GM21619 (cell line): ENCODE measurements at regions not wholly inside any gene's neighbourhood (a gene's known extent, or its start where the extent isn't known, plus 50 kb on each side); places are given as distances from the start of the nearest gene placed in this dataset.

Experiments used
- ATAC-seq: cut with Tn5 transposase; IDR thresholded peaks from one replicate; pipeline ENCODE4 v1.9.1; 2021; ENCODE audit not compliant: unreplicated experiment

DNA sequence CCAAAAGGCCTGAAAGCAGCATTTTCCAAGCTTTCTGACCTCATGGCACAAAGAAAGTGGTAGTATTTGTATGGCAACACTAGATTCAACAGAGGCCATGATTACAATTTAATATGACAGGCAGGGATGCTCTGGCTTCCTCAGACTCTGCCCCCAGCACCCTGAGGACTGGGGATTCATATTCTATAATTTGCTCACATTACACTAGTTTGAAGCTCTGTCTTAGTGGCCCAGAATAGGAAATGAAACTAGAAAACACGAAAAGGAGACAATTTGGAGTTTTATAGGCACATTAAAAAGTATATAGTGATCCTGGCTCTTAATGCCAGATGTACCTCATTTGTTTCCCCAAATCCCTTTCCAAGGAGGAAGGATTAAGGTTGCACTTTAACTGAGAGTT lies 173.0 kb upstream of the STK17B start:
- ATAC-seq, result no peak

- no peak for ATAC-seq
Measured at GRCh38 chr2:196353717-196354116, 182.3 kb upstream of the STK17B start.

- no peak for ATAC-seq
Measured at GRCh38 chr2:196354186-196354585, 182.8 kb upstream of the STK17B start.

DNA sequence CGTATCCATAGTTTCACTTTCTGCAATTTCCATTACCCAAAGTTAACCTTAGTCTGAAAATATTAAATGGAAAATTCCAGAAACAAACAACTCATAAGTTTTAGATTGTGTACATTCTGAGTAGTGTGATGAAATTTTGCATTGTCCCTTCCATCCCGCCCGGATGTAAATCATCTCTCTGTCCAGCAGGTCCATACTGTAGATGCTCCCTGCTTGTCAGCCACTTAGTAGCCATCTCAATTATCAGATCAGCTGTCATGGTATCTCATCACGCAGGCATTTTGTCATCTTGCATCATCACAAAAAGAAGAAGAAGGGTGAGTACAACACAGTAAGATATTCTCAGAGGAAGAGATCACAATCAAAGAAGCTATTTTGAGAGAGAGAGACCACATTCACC lies 185.0 kb upstream of the STK17B start:
- no peak for ATAC-seq

DNA sequence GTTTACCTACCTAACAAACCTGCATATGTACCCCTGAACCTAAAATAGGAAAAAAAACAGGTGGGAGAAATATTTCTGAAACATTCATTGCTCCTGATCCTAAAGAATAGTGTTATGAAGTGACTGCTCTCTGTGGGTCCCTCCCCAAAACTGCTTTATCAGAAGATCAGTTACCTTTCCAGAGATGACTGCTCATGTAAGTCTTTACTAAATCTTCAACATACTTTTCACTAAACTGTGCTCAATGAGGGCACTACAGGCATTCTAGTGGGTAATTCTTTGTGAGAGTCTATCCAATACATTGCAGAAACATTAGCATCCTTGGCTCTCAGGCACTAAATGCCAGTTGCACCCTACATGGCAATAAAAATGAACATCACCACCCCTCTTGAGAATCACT lies 189.3 kb upstream of the STK17B start:
- ATAC-seq, result no peak

DNA sequence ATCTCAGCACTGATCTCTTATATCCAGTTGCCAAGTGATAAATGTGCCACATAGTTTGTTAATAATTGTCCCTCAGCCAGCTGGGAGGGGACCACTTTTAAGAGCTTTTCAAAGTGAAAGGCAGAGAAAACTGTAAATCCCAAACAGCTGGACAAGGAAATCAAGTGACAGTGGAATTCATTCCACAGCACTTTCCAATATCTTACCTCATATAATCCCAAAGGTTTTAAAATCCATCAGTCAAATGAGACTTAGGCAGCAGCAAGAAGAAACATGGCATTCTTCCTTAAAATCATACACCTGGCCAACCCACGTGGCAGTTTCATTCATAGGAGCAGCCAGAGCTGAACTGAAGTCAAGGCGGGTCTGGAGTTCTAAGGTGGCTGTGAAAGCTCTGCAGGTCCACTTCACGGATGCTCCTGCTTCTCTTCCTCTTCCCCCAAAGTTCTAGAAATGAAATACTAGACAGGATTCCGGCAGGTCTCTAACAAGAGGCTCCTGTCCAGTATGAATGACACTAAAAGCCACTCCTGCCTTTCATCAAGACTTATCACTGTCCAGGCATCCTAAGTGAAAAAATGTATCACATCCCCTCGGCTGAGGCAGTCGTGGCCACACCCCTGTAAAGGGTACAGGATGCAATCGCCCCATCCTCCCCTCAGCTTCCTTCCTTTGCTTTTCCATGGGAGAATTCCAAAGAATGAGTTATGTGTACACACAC lies 190.4 kb upstream of the STK17B start:
- ATAC-seq, result no peak

- ATAC-seq, result no peak
Measured at GRCh38 chr2:196362973-196363549, 191.7 kb upstream of the STK17B start.

DNA sequence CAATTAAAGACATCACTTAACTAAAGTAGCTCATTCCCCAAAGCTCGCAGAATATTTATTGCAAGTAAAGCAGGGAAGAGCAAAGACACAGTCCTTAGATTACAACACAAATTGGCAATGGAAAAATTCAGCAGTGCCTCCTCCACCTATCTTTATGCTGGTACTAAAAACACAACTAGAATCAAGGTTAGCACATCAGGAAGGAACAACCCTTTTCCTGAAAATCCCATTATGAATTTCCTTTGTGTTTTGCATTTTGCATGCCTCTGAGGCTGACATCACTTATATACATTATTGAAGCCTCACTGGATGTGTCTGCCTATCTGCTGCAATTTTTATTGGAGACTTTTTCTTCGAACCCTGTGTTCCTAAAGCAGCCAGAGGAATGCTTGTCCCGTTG lies 193.8 kb upstream of the STK17B start:
- ATAC-seq, result no peak

DNA sequence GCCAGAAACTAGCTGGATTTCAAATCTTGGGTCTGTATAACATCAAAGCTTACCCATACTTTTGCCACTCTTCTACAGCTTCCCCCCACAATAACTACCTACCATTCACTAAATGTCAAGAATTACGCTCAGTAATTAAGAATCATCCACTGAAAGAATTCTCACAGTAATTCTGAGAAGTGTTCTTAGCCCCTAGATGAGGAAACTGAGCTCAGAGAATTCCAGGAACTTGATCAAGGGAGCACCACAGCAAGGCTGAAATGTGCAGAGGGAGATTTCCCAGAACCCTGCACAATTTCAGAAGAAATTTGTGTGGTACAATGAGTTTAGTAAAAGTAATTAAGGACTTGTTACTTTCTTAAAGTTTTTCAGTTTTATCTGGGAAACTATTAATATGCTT lies 194.5 kb upstream of the STK17B start:
- ATAC-seq, result no peak

GRCh38 chr2:196367633-196368032 lies 196.3 kb upstream of the STK17B start:
- no peak for ATAC-seq

GRCh38 chr2:196368546-196369225 lies 197.3 kb upstream of the STK17B start:
- ATAC-seq, result no peak

GRCh38 chr2:196369967-196370366 lies 198.6 kb upstream of the STK17B start:
- no peak for ATAC-seq

DNA sequence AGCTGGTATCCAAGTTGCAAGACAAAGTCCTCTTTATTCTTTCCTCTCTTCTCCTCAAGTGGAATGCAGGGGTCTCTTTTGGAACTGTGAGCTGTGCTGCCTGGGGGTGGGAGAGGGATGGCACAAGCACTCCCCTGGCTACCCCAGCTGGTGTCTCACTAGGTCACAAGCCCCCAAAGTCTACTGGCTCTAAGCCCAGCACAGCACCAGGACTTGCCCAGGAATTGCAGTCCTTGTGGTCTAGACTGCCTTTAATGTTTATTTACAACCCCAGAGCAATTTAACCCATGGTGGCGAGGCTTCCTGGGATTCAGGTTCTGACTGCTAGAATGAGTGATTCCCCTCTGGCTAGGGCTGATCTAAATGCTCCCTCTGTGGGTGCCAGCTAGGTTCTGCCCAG lies 199.0 kb upstream of the STK17B start:
- ATAC-seq, result no peak

- ATAC-seq, result no peak
Measured at GRCh38 chr2:196372276-196372809, 201.0 kb upstream of the STK17B start.

DNA sequence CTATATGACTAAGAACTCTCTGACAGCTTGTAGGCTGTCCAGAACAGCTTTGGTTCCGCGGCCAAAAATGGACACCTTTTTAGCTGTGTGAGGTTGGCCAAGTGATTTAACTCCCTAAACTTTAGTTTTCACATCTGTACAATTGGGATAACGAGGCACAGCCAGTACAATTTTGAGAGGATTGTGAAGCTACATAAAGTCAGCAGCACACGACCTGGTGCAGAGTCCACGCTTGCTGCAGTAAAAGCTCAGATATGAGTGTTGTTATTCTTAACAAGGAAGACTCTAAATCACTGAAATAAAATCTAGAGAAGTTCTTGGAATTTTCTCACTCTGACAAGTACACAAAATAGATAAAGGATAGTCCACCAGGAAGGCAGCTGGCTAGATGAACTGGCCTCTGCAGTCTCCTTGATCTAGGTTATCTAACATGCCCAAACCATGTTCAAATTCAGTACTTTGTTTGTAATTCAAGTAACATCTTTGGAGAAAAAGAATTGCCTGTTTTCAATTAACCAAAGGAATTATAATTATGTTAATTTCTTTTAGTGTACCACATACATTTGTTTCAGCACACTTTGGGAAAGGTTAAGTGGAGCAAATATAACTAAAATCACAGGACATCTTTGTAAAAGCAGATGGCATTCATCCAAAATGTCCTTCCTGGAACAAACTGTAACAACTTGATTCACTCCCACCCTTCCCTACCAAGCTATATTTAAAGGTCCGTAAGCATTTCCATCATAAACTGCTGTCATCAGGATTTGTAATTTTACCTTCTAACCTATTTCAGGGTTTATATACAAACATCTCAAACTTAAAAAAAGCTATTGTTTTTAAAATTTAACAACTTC lies 201.7 kb upstream of the STK17B start:
- ATAC-seq, result no peak

DNA sequence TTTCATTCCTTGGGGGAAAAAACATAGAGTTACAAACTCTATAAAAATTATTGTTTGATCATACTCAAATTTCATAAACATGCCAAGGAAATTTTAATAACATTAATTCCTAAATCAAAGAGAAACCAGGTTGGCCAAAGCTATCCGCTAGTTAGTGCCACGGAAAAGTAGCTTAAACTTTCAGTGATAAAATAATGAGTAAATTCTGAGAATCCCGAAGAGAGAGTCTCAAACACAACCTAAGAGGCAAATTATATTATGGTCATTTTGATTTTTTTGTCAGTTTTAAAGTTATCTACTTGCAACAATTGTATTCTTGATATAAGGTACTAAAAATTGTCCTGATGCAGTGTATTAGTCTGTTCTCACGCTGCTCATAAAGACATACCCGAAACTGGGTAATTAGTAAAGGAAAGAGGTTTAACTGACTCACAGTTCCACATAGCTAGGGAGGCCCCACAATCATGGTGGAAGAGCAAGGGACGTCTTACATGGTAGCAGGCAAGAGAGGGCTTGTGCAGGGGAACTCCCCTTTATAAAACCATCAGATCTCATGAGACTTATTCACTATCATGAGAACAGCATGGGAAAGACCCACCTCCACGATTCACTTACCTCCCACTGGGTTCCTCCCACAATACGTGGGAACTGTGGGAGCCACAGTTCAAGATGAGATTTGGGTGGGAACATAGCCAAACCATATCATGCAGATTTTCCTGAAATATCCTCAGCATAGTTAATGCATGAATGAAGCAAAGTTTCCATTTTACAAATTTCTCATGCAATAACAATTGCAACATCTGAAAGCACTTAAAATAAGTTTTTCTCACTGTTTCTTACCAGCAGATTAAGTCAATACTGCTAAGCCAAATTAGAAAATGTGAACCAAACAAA lies 205.9 kb upstream of the STK17B start:
- peak; percentile 56 for ATAC-seq

DNA sequence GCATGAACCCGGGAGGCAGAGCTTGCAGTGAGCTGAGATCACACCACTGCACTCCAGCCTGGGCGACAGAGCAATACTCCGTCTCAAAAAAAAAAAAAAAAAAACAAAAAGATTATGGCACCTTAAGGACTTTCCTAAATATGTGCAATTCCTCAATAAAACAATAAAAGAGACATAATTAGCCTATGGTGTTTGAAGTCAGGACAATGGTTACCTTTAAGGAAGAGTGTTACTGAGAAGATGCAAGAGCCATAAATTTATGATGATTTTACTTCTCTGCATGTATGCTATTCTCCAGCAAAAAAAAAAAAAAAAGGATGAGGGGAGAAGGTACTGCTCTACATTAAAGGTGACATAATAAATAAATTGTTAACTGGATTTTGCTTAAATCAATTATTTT lies 208.2 kb upstream of the STK17B start:
- no peak for ATAC-seq

DNA sequence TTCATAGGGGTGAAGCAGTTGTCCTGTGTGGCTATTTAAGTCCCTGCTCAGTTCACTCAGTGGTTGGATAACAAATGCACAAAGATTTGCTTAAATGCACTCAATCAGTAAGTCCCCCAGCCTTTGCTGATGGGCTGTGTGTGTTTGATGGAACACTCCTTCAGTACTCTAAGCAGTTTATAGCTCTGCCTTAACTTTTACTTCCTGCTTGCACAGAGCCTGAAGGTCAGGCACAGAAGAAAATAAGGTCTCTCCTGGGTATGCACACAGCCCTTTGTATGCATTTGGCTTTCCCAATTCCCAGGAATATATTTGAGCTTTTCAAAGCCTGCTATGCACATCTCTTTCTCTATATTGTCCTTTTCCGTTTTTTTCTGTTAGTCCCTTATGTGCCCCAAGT lies 208.7 kb upstream of the STK17B start:
- no peak for ATAC-seq

- no peak for ATAC-seq
Measured at GRCh38 chr2:196380575-196380974, 209.2 kb upstream of the STK17B start.

GRCh38 chr2:196381464-196381863 lies 210.1 kb upstream of the STK17B start:
- ATAC-seq, result no peak
